Psoas muscle (tissue), 7 donors: ENCODE measurements at regions not wholly inside any gene's neighbourhood (a gene's known extent, or its start where the extent isn't known, plus 50 kb on each side); places are given as distances from the start of the nearest gene placed in this dataset.

Experiments used
- ATAC-seq, 4 donors: fragments of 200-7000 bp; cut with Tn5 transposase; one replicate each; pipeline ENCODE4 v1.9.1; 2020; ENCODE audit warnings: moderate library complexity in 3 of 4, mild to moderate bottlenecking in 2 of 4
- DNase-seq, 2 donors: peaks; one replicate each; pipeline ENCODE4 v3.0.0-alpha.2; 2020
- H3K27ac ChIP-seq: fragments of 200-600 bp; one replicate; pipeline ENCODE4 v1.8.0; 2022
- H3K27me3 ChIP-seq, 3 donors: fragments of 200-600 bp in 1 of 3; one replicate each; pipeline versions ENCODE4 v1.6.1 to v1.8.0; 2013 to 2022; ENCODE audit warnings: low read length in 2 of 3, mild to moderate bottlenecking in 2 of 3, moderate library complexity in 1 of 3; ENCODE audit not compliant: insufficient read depth in 3 of 3
- H3K36me3 ChIP-seq, 2 donors: fragments of 200-600 bp in 1 of 2; one replicate each; pipeline versions ENCODE4 v1.6.1 to v1.8.0; 2013 to 2022; ENCODE audit warnings: low read depth in 1 of 2, mild to moderate bottlenecking in 1 of 2, moderate library complexity in 1 of 2; ENCODE audit not compliant: insufficient read depth in 1 of 2
- H3K4me1 ChIP-seq: fragments of 200-600 bp; one replicate; pipeline ENCODE4 v1.8.0; 2022
- H3K4me3 ChIP-seq: fragments of 200-600 bp; one replicate; pipeline ENCODE4 v1.8.0; 2022; ENCODE audit warnings: mild to moderate bottlenecking
- H3K9me3 ChIP-seq: fragments of 200-600 bp; one replicate; pipeline ENCODE4 v1.8.0; 2022
- CTCF ChIP-seq: fragments of 200-600 bp; IDR thresholded peaks from one replicate; pipeline ENCODE4 v1.8.0; 2022; ENCODE audit warnings: antibody characterized with exemption
- WGBS, 3 donors: extraction: QIAGEN DNeasy Blood & Tissue Kit; methylation state at CpG; one replicate each; pipeline versions ENCODE4 v1.1.6 to v1.1.7; 2013; 5-methylcytosine and 5-hydroxymethylcytosine counted together
- intact Hi-C, 2 donors: fragments of 100-400 bp; cut with DNase I; formaldehyde crosslinking; loops; one replicate each; pipeline versions ENCODE4 v1.11.0 to v1.14.2; 2022
- donor health status: healthy with polysubstance abuse.
- donor health status: DM: no; HTN: no; CAD: no; lungs with moderate emphysema.
- donor health status: Bipolar disorder and iron deficiency.
- donor health status: healthy.
- donor health status: DM: yes; HTN: yes; CAD: no.
- donor health status: DM: no; HTN: no; CAD: no.
- donor health status: DM: yes; HTN: yes; CAD: no.

DNA sequence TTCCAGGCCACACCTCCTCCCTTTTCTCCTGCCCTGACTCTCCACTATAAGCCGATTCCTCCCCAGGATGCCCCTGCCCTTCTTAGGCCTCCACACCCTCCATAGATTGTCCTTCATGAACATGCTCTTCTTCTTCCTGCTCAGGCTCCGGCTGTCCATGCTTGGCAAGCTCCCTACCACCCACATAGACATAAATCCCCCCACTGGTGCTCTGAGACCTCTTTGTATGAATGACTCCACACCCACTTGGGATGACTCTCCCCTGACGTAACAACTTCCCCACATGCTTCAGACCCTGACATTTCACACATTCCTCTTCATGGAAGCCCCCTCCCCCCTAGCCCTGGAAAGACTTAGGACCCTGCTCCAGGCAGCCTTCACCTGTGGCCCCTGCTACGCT lies 542.5 kb upstream of the LARGE1 start:
- Histone ChIP-seq H3K27ac (no peak overlapping the region), H3K4me3 (no peak overlapping the region), H3K36me3 (no peaks in the 10 kb centered on the region), H3K27me3 (peaks cover 0 to 3% (median 0%) of the 10 kb centered on the region in 3 donors), H3K9me3 (no peaks in the 10 kb centered on the region), H3K4me1 (no peaks in the 10 kb centered on the region)
- intact Hi-C loops: no loop called here
- no peak for DNase-seq
- ATAC-seq: no peak
- WGBS, 3 donors: 55 to 62% (median 61%) methylated on average over 4 of the region's 4 CpGs
- no peak for TF ChIP-seq CTCF

- H3K27ac ChIP-seq: no peak overlapping the region
- DNase-seq: no peak
- no peak for TF ChIP-seq CTCF
- ATAC-seq: no peak
- H3K36me3 ChIP-seq: no peaks in the 10 kb centered on the region
- no peaks in the 10 kb centered on the region for H3K9me3 ChIP-seq
- no peak overlapping the region for H3K4me3 ChIP-seq
- no peaks in the 10 kb centered on the region for H3K4me1 ChIP-seq
- 64 to 73% (median 71%) methylated on average over 3 of the region's 3 CpGs for WGBS, 3 donors
- intact Hi-C loops: no loop called here
- no peaks in the 10 kb centered on the region for H3K27me3 ChIP-seq
These were observed 555.6 kb upstream of the LARGE1 start for GRCh38 chr22:34475886-34476285.

- Histone ChIP-seq H3K27ac (no peak overlapping the region), H3K27me3 (no peaks in the 10 kb centered on the region), H3K4me3 (no peak overlapping the region), H3K36me3 (no peaks in the 10 kb centered on the region), H3K9me3 (peaks cover 1% of the 10 kb centered on the region), H3K4me1 (no peaks in the 10 kb centered on the region)
- ATAC-seq (no peak), DNase-seq (no peak)
- TF ChIP-seq CTCF: no peak
- intact Hi-C loops: no loop called here
- 84 to 90% (median 86%) methylated on average over 2 of the region's 2 CpGs for WGBS, 3 donors
These were observed 556.5 kb upstream of the LARGE1 start for GRCh38 chr22:34476762-34477161.

DNA sequence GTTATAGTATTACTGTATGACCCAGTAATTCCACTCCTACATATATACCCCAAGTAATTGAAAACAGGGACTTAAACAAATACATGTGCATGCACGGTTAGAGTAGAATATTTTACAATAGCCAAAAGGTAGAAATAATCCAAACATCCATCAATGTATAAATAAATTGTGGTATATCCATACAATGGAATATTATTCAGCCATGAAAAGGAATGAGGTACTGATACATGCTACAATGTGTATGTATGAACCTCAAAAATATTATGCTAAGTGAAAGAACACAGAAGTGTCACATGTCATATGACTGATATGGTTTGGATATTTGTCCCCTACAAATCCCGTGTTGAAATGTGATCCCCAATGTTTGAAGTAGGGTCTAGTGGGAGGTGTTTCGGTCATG lies 560.8 kb upstream of the LARGE1 start:
- H3K4me1 ChIP-seq: no peaks in the 10 kb centered on the region
- TF ChIP-seq CTCF: no peak
- intact Hi-C loops: no loop called here
- H3K27me3 ChIP-seq: no peaks in the 10 kb centered on the region
- 82 to 87% (median 86%) methylated on average over 3 of the region's 3 CpGs for WGBS, 3 donors
- no peaks in the 10 kb centered on the region for H3K36me3 ChIP-seq
- H3K27ac ChIP-seq: no peak overlapping the region
- H3K4me3 ChIP-seq: no peak overlapping the region
- H3K9me3 ChIP-seq: peaks cover 3% of the 10 kb centered on the region
- ATAC-seq (no peak), DNase-seq (no peak)

GRCh38 chr22:34486381-34486780 lies 566.1 kb upstream of the LARGE1 start:
- no peak overlapping the region for H3K27ac ChIP-seq
- H3K9me3 ChIP-seq: peaks cover 3% of the 10 kb centered on the region
- WGBS, 3 donors: 65 to 74% (median 69%) methylated on average over 1 of the region's 1 CpG
- no peak overlapping the region for H3K4me3 ChIP-seq
- DNase-seq (no peak), ATAC-seq (no peak)
- H3K27me3 ChIP-seq: no peaks in the 10 kb centered on the region
- intact Hi-C loops: no loop called here
- no peaks in the 10 kb centered on the region for H3K4me1 ChIP-seq
- no peak for TF ChIP-seq CTCF
- no peaks in the 10 kb centered on the region for H3K36me3 ChIP-seq
